ENCODE measurements at regions not wholly inside any gene's neighbourhood (a gene's known extent, or its start where the extent isn't known, plus 50 kb on each side); places are given as distances from the start of the nearest gene placed in this dataset.
"Not testable (repeated sequence)": the region's sequence is repeated elsewhere in the genome, so short reads cannot be mapped to it uniquely, and the experiment has no call there.

GRCh38 chr15:35980719-35981118, 434.8 kb upstream of the DPH6 start:
- DNase-seq (ENCODE audit: low read depth in 3 of 3, low spot score in 1 of 3) = no peak

GRCh38 chr15:35986191-35986721, 440.3 kb upstream of the DPH6 start:
- DNase-seq (ENCODE audit: low read depth in 3 of 3, low spot score in 1 of 3) = no peak

DNA sequence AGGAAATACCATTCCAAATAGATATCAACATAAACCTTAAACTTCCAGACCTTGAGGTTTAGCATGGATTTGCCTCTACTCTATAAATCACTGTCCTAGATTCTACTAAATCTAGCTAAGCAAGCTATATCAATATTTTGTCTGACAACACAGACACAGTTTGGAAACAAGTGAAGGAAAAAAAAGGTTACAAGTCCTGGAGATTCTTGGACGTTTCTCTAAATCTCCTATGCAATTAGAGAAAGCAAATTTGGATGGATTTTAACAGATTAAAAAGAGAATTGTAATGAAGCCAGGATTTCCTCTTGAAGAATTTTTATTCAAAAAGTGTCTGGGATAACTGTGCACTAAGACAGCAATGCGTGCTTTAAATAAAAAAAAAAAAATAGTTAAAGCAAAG, 441.1 kb upstream of the DPH6 start:
- DNase-seq (ENCODE audit: low read depth in 3 of 3, low spot score in 1 of 3) = no peak

DNA sequence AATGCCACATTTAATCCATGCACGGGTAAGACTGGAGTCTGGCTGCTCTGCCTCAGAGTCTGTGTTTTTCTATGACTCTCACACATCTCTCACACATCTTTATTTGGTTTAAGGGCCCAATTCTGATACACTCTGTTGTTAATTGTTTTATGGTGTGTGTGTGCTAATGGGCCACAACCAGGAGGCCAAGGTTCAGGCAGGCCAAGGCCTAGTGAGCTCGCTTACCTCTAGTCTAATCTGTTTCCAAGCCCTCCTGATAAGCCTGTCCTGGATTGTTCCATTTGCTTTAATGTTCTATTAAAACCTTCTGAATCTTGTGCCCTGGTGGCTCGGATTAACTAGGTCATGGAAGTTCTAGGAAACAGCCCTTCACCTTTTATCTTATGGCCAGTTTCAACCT, 445.4 kb upstream of the DPH6 start:
- DNase-seq (ENCODE audit: low read depth in 3 of 3, low spot score in 1 of 3) = no peak

GRCh38 chr15:35992791-35993190, 446.8 kb upstream of the DPH6 start:
- DNase-seq (ENCODE audit: low read depth in 3 of 3, low spot score in 1 of 3) = no peak

DNA sequence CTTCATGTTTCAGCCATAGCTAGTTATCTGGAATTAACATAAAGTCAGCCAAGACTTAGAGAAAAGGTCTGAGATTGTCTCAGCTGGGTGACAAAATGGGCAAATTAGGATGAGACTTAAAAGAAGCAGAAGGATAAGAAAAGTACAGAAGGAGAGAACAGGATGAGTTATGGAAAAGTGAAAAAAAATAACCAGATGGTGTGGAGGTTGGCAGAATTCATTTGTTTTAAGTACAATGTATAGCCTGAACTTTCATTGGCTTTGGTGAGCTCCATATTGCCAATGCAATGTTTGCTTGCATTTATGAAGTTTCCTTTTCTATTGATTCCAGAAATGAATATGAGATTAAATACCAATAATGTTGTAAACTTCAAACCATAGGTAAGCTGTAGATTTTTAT, 447.2 kb upstream of the DPH6 start:
- DNase-seq (ENCODE audit: low read depth in 3 of 3, low spot score in 1 of 3) = no peak

GRCh38 chr15:35994876-35995275, 448.9 kb upstream of the DPH6 start:
- DNase-seq (ENCODE audit: low read depth in 3 of 3, low spot score in 1 of 3) = no peak

GRCh38 chr15:35998663-35999602, 453.0 kb upstream of the DPH6 start:
- no peak for DNase-seq (ENCODE audit: low read depth in 3 of 3, low spot score in 1 of 3)

- DNase-seq (ENCODE audit: low read depth in 3 of 3, low spot score in 1 of 3) = no peak
Measured at GRCh38 chr15:36004891-36005490, 459.0 kb upstream of the DPH6 start.

GRCh38 chr15:36005542-36005941, 459.6 kb upstream of the DPH6 start:
- DNase-seq (ENCODE audit: low read depth in 3 of 3, low spot score in 1 of 3) = no peak

DNA sequence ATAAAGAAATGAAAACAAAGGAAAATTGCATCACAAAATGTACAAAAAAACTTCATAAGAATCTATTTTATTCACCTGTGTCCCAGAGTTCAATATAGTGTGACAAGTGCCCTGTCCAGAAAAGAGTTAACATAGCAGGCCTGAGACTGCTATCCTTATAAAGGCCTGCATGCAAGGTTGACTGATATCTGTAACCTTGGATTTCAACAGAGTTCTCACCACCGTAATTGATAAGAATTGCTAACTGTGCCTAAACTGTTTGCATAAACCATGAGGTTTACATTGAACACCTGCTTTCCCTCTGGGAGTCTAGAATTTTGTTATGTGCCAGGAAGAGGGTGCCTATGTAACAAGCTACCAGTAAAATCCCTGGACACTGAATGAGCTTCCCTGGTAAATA, 461.7 kb upstream of the DPH6 start:
- no peak for DNase-seq (ENCODE audit: low read depth in 3 of 3, low spot score in 1 of 3)

- DNase-seq (ENCODE audit: low read depth in 3 of 3, low spot score in 1 of 3) = no peak
Measured at GRCh38 chr15:36008719-36009118, 462.8 kb upstream of the DPH6 start.

GRCh38 chr15:36024031-36024688, 478.2 kb upstream of the DPH6 start:
- no peak for DNase-seq (ENCODE audit: low read depth in 3 of 3, low spot score in 1 of 3)

- no peak for DNase-seq (ENCODE audit: low read depth in 3 of 3, low spot score in 1 of 3)
Measured at GRCh38 chr15:36026627-36027283, 480.8 kb upstream of the DPH6 start.

- DNase-seq (ENCODE audit: low read depth in 3 of 3, low spot score in 1 of 3) = no peak
Measured at GRCh38 chr15:36029606-36030210, 483.7 kb upstream of the DPH6 start.

DNA sequence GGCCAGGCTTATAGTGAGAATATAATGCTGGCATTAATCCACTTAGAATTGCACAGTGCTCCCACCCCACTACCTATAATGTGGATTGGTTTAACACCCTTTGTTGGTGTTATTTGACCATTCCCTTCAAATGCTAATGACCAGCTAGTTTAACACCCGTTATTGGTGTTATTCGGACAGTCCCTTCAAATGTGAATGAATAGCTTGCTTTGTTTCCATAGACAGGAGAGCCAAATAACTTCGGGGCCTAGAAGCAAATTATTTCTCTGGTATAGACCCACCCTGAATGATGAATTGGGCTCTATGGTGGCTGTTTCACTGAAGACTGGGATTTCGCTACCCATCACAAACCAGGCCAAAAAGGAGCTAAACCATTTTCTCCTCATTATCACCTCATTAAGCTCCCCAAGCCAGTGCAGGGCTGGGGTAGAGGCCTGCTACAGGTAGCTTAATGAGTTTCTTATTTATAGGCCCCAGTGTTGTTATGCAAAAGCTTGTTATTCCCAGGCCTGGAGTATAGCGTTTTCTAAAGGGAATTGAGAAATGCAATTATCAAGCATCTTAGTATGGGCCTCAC, 494.1 kb upstream of the DPH6 start:
- DNase-seq (ENCODE audit: low read depth in 3 of 3, low spot score in 1 of 3) = no peak

- DNase-seq (ENCODE audit: low read depth in 3 of 3, low spot score in 1 of 3) = not testable (repeated sequence)
Measured at GRCh38 chr15:36047018-36047716, 501.2 kb upstream of the DPH6 start.

- DNase-seq (ENCODE audit: low read depth in 3 of 3, low spot score in 1 of 3) = no peak
Measured at GRCh38 chr15:36050899-36051298, 504.9 kb upstream of the DPH6 start.

GRCh38 chr15:36052641-36053040, 506.7 kb upstream of the DPH6 start:
- DNase-seq (ENCODE audit: low read depth in 3 of 3, low spot score in 1 of 3) = not testable (repeated sequence)

GRCh38 chr15:36053746-36054145, 507.8 kb upstream of the DPH6 start:
- DNase-seq (ENCODE audit: low read depth in 3 of 3, low spot score in 1 of 3) = no peak
